Uterus (tissue), 3 donors: ENCODE measurements at regions not wholly inside any gene's neighbourhood (a gene's known extent, or its start where the extent isn't known, plus 50 kb on each side); places are given as distances from the start of the nearest gene placed in this dataset.

Source experiments
- DNase-seq, 2 donors: peaks; one replicate each; pipeline ENCODE4 v3.0.0-alpha.2; 2019 to 2020
- H3K27ac ChIP-seq, 2 donors: fragments of 200-600 bp; sonication (generic); 1 replicate in 1 of 2; 2 replicates in 1 of 2; pipeline ENCODE4 v1.5.1; 2016 to 2018
- H3K27me3 ChIP-seq, 2 donors: fragments of 200-600 bp; sonication (generic); one replicate each; pipeline ENCODE4 v1.5.1; 2018 to 2019; ENCODE audit warnings: control low read depth in 1 of 2
- H3K36me3 ChIP-seq, 2 donors: fragments of 200-600 bp; sonication (generic); one replicate each; pipeline ENCODE4 v1.5.1; 2019; ENCODE audit warnings: control low read depth in 1 of 2
- H3K4me1 ChIP-seq, 2 donors: fragments of 200-600 bp; sonication (generic); one replicate each; pipeline ENCODE4 v1.5.1; 2018 to 2019; ENCODE audit warnings: control low read depth in 1 of 2
- H3K4me3 ChIP-seq, 2 donors: fragments of 200-600 bp; sonication (generic); 1 replicate in 1 of 2; 2 replicates in 1 of 2; pipeline ENCODE4 v1.5.1; 2018 to 2019; ENCODE audit warnings: mild to moderate bottlenecking in 1 of 2
- H3K9me3 ChIP-seq, 2 donors: fragments of 200-600 bp; sonication (generic); one replicate each; pipeline ENCODE4 v1.5.1; 2019; ENCODE audit warnings: control low read depth in 1 of 2
- POLR2A ChIP-seq, 2 donors: fragments of 450-650 bp; IDR thresholded peaks; one replicate each; pipeline ENCODE4 v1.6.1; 2016; ENCODE audit warnings: antibody characterized with exemption in 2 of 2, mild to moderate bottlenecking in 1 of 2, moderate library complexity in 1 of 2
- intact Hi-C: fragments of 100-400 bp; cut with DNase I; formaldehyde crosslinking; loops from one replicate; pipeline ENCODE4 v1.15.1; 2023; ENCODE audit warnings: low total_unique reads
- TF ChIP-seq, protein P1 (sequence below), 4 experiments: fragments of 200-600 bp in 2 of 4; fragments of 450-650 bp in 2 of 4; sonication (generic) in 2 of 4; IDR thresholded peaks; one replicate each; pipeline ENCODE4 v1.5.1; 2016 to 2019; ENCODE audit warnings: antibody characterized with exemption in 4 of 4, mild to moderate bottlenecking in 2 of 4, moderate library complexity in 1 of 4
- donor health status: DM: yes; HTN: yes; CAD: no.

DNA sequence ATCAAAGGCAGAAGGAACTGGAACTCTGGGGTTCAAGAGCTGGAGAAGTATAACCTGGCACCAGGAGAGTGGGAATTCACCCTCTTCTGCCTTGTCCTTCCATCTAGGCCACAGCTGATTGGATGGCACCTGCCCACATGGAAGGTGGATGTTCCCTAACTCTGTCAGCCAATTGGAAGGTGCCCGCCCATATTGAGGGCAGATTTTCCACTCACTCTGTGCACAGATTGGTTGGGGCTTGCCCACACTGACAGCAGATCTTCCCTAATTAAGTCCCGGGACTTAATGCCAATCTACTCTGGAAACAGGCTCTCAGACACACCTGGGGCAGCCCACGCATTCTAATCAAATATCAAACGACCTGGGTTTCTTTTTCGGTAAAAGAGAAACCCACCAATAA, 1142.3 kb upstream of the CELF2 start:
- Histone ChIP-seq H3K9me3 (no peaks in the 10 kb centered on the region), H3K27ac (no peak overlapping the region), H3K36me3 (no peaks in the 10 kb centered on the region), H3K4me3 (no peak overlapping the region), H3K27me3 (no peaks in the 10 kb centered on the region), H3K4me1 (no peaks in the 10 kb centered on the region)
- no peak for TF ChIP-seq POLR2A (IDR thresholded peaks at IDR 0.05)
- TF ChIP-seq, protein P1, sequence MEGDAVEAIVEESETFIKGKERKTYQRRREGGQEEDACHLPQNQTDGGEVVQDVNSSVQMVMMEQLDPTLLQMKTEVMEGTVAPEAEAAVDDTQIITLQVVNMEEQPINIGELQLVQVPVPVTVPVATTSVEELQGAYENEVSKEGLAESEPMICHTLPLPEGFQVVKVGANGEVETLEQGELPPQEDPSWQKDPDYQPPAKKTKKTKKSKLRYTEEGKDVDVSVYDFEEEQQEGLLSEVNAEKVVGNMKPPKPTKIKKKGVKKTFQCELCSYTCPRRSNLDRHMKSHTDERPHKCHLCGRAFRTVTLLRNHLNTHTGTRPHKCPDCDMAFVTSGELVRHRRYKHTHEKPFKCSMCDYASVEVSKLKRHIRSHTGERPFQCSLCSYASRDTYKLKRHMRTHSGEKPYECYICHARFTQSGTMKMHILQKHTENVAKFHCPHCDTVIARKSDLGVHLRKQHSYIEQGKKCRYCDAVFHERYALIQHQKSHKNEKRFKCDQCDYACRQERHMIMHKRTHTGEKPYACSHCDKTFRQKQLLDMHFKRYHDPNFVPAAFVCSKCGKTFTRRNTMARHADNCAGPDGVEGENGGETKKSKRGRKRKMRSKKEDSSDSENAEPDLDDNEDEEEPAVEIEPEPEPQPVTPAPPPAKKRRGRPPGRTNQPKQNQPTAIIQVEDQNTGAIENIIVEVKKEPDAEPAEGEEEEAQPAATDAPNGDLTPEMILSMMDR (IDR thresholded peaks at IDR 0.05), result no peak
- no peak for DNase-seq
- intact Hi-C loops, result no loop called here

DNA sequence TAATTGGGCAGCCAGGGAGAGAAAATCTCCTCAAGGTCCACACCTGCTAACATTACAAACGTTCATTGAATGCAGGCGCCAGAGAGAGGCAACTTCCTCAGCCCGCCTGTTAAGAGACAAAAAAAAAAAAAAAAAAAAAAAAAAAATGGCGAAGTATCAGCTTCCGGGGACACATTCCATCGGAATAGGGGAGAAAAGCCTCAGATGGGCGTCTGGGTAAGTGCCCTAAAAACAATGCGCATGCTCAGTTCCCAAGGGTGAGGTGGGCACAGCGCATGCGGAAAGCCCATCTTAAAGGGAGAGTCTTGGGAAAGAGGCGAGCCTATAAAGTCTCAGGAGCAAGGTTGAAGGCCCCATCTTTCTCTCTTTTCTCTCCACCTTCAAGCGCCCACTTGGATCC, 1139.7 kb upstream of the CELF2 start:
- peaks cover 0 to 5% of the 10 kb centered on the region in 2 donors for H3K9me3 ChIP-seq
- H3K27ac ChIP-seq, result no peak overlapping the region
- intact Hi-C loops, result no loop called here
- H3K27me3 ChIP-seq, result no peaks in the 10 kb centered on the region
- no peak for TF ChIP-seq POLR2A (IDR thresholded peaks at IDR 0.05)
- TF ChIP-seq, protein P1 (IDR thresholded peaks at IDR 0.05), result no peak
- no peak for DNase-seq
- no peaks in the 10 kb centered on the region for H3K36me3 ChIP-seq
- H3K4me3 ChIP-seq, result no peak overlapping the region
- no peaks in the 10 kb centered on the region for H3K4me1 ChIP-seq

DNA sequence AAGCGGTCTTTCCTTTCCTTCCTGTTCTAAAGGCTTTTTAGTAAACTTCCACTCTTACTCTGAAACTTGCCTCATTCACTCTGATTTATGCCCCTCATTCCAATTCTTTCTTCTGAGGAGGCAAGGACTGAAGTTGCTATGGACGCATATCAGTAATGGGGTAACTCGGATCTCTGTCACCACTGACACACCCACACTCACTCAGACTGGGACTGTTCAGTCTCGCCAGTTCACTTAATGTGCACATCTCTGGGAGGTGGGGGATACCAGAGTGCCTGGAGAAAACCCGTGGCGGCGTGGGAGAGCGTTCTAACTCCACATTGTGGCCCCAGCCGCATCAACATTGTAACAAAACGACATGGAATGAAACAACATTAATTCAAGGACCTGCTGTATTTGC, 1139.3 kb upstream of the CELF2 start:
- H3K27ac ChIP-seq, result no peak overlapping the region

DNA sequence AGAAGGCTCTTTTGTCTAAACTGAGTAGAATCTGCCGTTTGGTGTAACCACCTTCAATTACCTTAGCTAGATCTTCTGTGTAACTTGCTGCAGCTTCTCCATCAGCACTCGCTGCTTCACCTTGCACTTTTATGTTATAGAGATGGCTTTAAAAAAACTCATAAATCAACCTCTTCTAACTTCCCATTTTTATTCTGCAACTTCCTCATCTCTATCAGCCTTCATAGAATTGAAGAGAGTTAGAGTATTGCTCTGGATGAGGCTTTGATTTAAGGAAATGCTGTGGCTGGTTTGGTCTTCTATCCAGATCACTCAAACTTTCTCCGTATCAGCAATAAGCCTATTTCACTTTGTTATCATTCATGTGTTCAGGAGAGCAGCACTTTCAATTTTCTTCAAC, 1131.9 kb upstream of the CELF2 start:
- H3K4me3 ChIP-seq, result no peak overlapping the region
- TF ChIP-seq, protein P1 (IDR thresholded peaks at IDR 0.05), result no peak
- no peak for TF ChIP-seq POLR2A (IDR thresholded peaks at IDR 0.05)
- no peaks in the 10 kb centered on the region for H3K27me3 ChIP-seq
- intact Hi-C loops, result no loop called here
- peaks cover 0 to 5% of the 10 kb centered on the region in 2 donors for H3K9me3 ChIP-seq
- no peaks in the 10 kb centered on the region for H3K36me3 ChIP-seq
- H3K27ac ChIP-seq, result no peak overlapping the region
- DNase-seq, result no peak
- H3K4me1 ChIP-seq, result no peaks in the 10 kb centered on the region

More for the DNA sequence above, 1139.3 kb upstream of the CELF2 start:
- DNase-seq, result no peak
- Histone ChIP-seq H3K9me3 (peaks cover 0 to 5% of the 10 kb centered on the region in 2 donors), H3K27me3 (no peaks in the 10 kb centered on the region), H3K36me3 (no peaks in the 10 kb centered on the region), H3K4me1 (no peaks in the 10 kb centered on the region), H3K4me3 (no peak overlapping the region)
- TF ChIP-seq POLR2A (IDR thresholded peaks at IDR 0.05), result no peak
- TF ChIP-seq, protein P1 (IDR thresholded peaks at IDR 0.05), result no peak
- intact Hi-C loops, result no loop called here

DNA sequence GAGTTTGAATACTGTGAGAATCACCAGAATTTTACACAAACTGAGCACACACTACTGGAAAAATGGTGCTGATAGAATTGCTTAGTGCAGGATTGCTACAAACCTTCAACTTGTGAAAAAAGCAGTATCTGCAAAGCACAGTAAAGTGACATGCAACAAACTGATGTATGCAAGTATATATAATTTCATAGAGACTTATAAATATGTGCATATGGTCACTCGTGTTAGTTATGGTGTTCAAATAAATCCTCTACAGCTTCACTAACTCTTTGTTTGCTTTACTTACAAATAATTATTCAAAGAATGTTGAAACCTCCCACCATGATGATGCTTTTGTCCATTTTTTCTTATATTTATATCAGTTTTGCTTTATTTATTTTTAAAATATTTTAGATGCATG, 1130.9 kb upstream of the CELF2 start:
- intact Hi-C loops, result no loop called here

More for the DNA sequence above, 1130.9 kb upstream of the CELF2 start:
- H3K4me1 ChIP-seq, result no peaks in the 10 kb centered on the region
- H3K27ac ChIP-seq, result no peak overlapping the region
- no peak for DNase-seq
- no peak overlapping the region for H3K4me3 ChIP-seq
- peaks cover 0 to 5% of the 10 kb centered on the region in 2 donors for H3K9me3 ChIP-seq
- no peaks in the 10 kb centered on the region for H3K36me3 ChIP-seq
- no peaks in the 10 kb centered on the region for H3K27me3 ChIP-seq
- no peak for TF ChIP-seq POLR2A (IDR thresholded peaks at IDR 0.05)
- TF ChIP-seq, protein P1 (IDR thresholded peaks at IDR 0.05), result no peak
